ENCODE measurements at regions not wholly inside any gene's neighbourhood (a gene's known extent, or its start where the extent isn't known, plus 50 kb on each side); places are given as distances from the start of the nearest gene placed in this dataset.
"Not testable (repeated sequence)": the region's sequence is repeated elsewhere in the genome, so short reads cannot be mapped to it uniquely, and the experiment has no call there.

DNA sequence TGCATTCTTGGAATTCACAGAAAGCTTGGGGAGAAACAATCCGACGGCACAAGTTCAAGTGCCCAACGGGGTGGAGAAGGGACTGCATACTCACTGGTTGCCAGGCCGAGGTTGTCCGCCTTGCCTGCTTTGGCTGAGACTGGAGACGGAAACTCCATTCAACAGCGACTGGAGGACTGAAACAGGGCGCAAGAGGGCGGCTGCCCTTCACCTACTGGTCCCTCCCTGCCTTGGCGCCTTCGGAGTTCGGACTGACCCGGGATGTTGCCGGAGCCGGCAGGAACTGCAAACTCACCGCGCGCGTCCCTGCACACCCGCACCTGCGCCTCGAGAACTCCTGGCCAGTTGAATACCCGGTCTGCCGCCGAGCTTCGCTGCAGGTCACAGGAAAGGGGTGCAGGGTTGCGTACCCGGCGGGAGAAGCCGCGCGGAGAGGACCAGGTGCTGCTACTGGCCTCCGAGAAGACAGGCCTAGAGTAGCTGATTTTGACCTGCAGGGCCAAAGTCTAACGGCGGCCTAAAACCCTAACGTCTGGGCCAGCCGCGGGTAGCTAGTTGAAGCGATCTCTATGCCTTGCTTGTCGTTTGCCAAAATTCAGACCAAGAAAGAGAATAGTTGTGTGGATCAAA, 132.9 kb downstream of the FAM72B start:
- DNase-seq (ENCODE audit: low read depth) = not testable (repeated sequence)

DNA sequence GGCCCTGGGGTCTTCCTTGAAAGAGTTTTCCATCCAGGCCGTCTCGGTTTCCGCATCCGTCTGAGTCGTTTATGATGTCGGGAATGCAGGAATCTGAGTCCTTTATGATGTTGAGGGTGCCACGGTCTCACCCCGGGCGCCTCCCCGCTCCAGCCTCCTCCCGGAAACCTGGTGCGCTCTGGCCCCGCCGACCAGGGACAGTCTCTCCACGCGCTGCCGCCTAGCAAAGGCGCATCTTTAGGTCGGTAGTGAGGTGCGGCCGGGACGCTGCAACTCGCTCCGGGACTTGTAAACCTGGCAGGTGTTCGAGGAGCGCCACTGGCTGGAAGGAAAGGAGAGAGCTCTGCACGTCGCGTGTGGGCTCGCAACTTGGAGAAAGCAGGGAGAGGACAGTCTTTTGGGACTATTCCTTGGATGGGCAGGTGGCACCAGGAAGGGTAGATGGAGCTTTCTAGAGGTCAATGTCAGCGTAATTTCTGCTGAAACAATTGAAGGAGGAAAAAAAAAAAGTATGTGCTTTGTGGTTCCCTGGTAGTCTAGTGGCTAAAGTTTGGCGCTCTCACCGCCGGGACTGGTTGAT, 132.0 kb downstream of the FAM72B start:
- not testable (repeated sequence) for DNase-seq (ENCODE audit: low read depth)

DNA sequence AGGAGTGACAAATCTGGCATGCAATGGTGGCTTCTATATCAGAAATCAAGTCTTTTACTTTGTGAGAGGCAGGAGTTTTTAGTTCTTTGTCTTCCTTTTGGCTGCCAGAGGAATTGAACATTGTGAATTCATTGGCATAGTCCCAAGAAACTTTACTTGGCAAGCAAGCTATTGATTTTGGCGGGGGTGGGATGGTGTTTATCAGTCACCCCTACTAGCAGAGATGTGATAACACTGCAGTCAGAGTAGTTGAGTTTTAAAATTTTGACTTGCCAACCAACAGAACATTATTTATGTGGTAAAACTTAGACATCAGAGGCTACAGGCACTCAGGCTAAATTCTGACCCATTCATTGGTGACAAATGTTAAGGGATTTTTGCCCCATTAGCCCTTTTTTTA, 129.2 kb downstream of the FAM72B start:
- DNase-seq (ENCODE audit: low read depth) = not testable (repeated sequence)

DNA sequence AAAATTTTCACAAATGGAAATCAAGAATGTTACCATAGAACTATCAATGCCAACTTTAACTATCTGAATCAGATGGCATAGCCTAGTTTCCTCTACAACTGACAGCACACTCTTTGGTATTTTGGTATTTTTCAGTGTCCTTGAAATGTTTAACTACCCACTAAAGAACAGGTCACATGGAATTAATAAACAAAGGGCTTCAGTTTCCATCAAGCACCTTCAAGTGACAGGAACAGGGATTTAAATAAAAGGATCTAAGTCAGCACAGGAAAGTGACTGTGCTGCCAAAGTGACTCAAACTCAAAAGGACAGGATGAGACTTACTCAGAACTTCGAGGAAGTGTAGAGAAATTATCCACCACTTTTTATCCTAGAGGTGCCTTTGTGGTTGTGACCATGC, 117.2 kb downstream of the FAM72B start:
- DNase-seq (ENCODE audit: low read depth) = not testable (repeated sequence)

DNA sequence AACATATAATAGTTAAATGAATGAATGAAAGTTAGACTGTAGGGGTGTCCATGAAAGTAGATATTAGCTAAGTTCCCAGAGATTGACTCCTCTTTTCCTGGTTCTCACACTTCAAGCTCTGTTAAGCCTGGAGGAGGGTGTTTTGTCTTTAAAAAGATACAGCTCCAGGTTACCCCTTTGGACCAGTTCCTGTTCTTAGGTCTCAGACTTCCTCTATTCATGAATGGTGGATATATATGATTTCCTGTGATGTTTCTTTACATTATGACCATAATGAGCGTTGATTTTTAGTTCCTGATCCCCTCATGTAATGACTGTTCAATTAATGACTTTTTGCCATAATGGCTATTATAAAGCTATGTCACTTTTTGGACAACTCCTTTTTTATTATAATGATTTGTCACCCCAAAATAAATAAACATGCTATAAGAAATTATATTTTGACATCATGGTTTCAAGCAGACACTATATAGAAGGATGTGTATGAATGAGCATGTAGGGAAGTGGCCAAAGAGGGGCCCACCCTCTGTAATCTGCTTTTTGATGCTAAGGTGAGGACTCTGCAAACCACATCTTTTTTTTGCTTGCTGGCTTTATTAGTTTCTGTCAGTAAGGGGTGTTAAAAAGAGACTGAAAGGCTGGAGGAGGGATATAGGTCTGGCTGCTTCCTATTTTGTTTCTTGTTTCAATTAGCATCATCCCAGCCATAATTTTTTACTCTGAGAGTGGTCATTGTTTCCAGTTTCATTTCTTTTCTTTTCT, 115.2 kb downstream of the FAM72B start:
- DNase-seq (ENCODE audit: low read depth) = not testable (repeated sequence)

DNA sequence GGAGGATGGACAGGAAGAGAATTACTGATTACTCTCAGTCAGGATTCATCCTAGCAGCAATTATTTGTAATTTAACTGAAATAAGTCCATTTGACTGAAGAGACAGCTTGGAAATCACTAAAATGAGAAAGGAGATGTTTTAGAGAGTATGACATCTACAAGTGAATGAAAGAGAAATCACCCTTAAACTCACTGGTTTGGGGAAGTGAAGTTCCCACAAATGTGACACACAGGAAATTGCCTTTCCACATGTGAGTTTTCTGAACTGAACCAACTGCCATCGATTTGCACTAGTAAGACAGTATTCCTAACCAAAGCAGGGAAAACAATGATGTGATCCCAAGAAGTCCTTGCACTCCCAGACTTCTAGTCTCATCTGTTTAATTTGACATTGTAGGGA, 110.3 kb downstream of the FAM72B start:
- not testable (repeated sequence) for DNase-seq (ENCODE audit: low read depth)

DNA sequence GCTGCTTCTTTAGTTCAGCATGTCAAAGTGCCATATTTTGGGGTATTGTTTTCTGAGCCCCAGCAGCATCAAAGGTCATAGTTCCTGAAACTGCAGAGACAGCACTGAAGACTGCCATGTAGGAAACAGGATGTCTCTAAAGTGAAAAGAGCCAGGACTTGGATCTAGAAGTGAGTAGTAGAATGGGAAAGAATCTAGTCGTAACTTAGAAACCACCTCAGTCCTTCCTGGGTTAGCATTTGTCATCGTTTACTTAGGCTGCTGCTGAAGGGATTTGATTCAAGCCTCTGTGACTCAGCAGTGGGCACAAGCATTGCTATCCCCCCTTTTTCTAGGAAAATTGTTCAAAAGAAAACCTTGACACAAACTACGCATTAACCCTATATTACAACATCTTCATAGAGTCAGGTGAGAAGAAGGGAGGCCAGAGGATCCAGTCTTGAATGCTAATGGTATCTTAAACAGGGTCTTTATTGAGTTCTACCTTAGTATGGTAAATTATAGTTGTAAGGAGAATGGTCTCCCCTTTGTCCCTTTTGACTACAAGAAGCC, 108.8 kb downstream of the FAM72B start:
- not testable (repeated sequence) for DNase-seq (ENCODE audit: low read depth)

DNA sequence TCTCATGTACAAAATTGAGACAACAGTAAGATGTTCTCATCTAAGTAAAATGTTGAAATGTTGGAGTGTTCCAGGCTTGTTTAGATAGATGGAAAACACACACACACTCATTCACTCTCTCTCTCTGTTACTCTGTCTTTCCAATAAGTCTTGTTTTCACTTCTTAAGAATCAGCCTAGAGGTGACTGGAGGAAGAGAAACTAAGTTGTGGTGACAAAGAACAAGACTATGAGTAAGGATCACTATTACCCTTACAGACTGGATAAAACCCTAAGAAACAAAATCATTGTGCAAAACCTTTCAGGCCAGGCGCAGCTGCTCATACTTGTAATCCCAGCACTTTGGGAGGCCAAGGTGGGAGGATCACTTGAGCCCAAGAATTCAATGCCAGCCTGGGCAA, 107.5 kb downstream of the FAM72B start:
- DNase-seq (ENCODE audit: low read depth) = not testable (repeated sequence)

DNA sequence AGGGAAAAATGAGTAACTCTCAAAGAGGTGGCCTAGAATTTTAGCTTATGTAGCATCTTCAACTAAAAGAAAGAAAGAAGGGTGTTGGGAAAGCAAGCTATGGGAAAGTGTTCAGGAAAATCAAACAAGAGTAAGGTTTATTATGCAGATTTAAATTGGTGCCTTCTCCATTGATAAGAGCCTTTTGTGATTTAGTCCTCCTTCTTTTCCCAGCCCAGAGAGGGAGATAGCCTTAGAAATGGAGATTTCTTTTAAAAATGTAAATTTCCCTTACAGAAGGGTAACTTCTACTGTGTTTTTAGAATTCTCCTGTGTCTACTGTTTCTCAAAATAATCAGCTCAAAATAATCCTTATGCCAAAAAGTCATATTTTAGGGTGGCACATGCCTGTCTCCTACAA, 104.5 kb downstream of the FAM72B start:
- DNase-seq (ENCODE audit: low read depth) = not testable (repeated sequence)

DNA sequence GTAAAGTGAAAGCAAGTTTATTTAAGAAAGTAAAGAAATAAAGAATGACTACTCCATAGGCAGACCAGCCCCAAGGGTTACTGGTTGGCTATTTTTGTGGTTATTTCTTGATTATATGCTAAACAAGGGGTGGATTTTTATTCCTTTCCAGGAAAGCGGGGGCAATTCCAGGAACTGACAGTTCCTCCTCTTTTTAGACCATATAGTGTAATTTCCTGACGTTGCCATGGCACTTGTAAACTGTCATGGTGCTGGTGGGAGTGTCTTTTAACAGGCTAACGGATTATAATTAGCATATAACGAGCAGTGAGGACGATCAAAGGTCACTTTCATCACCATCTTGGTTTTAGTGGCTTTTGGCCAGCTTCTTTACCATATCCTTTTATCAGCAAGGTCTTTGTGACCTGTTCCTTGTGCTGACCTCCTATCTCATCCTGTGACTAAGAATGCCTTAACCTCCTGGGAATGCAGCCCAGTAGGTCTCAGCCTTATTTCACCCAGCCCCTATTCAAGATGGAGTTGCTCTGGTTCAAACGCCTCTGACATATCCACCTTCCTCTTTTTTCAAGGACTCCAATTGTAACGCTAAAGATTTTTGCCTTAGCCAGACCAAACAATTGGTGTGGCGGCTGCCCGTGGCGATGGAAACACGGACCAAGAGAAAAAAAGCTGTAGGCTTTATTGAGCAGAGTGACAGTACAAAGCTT, 103.8 kb downstream of the FAM72B start:
- DNase-seq (ENCODE audit: low read depth) = not testable (repeated sequence)

DNA sequence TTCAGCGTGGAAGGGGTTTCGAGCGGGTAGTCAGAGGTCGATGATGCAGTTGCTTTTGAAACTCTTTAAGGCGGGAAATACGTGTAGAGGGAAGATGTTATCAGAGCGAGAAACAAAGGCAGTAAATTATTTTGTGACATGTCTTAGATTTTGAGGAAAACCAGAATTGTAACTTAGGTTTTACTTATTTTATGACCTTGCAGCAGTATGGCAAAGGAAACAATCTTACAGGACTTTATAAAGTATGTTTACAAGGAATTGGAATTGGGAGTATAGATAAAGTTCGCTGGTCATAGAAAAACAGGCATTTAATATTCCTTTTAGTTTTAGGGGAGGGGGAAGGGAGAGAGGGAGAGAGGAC, 103.3 kb downstream of the FAM72B start:
- DNase-seq (ENCODE audit: low read depth) = not testable (repeated sequence)

DNA sequence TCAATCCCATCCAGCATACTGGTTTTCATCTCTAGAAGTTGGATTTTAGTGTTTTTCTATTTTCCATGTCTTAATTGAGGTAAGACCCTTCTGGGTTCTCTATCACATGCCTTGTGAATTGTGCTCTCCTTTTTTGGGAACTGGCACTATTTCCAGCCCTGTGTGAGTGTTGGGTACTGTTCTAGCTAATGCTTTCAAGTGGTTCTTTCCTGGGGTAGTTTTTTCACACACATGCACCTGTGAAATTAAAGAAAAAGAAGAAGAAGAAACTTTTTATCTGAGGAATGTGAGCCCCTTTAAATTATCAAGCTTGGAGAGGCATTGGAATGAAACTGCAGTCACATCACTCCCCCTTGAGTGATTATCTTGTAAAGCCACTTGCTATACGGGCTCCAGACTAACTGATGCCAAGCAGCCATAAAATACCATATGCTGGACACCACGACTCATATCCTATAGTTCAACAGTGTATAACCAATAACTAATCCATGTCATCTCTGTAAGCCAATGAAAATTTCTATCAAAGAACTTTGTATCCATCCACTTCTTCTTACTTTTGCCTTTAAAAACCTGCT, 102.4 kb downstream of the FAM72B start:
- not testable (repeated sequence) for DNase-seq (ENCODE audit: low read depth)

DNA sequence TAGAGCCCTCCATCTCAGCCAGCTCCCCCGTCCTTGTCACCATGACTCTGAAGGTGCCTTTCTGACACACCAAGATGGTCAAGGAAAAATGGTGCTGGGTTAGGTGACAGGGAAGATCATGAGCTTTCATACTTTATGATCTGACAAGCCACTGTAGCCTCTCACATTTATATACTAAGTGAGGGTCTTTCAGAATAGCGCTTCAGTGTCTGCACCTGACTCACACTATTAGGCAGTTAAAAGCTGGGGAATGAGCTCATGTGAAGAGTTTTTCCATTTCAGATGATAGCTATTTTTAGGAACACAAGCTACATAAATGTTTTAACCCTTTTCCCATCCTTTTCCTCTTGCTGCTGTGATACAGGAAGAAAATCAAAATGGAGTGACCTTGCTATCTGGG, 101.1 kb downstream of the FAM72B start:
- DNase-seq (ENCODE audit: low read depth) = not testable (repeated sequence)

DNA sequence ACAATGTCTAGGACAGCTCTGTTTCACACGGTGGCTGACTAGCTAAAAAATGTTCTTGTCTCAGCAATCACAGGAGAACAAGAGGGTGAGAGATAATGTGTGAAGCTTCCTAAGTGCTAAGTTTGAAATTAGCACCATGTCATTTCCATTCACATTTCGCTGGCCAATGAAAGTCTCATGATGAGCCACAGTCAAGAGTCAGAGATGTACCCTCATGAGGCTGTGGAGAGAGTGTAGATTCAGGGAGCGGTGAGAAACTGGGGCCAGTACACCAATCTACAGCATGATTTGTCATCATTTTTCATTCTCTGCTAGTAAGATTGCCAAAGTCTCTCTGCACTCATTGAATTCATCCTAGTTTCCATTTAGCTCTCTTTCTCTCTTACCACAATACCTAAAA, 97.9 kb downstream of the FAM72B start:
- DNase-seq (ENCODE audit: low read depth) = not testable (repeated sequence)

DNA sequence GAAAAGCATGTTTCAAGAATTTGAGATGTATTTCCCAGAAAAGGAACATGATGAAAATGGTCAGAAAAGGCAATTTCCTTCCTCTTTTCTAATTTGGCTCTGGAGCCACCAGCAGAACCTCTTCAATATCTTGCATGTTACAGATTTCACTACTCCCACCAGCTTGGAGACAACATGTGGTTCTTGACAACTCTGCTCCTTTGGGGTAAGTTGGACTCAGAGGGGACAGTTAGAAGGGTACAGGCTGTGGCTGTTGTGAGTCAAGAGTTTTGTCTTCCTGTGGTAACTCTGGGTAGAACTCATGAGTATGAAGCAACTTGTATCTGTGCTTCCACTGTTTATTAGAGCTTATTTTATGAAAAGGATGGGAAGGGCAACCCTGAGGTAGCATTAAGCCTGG, 96.9 kb downstream of the FAM72B start:
- DNase-seq (ENCODE audit: low read depth) = not testable (repeated sequence)

DNA sequence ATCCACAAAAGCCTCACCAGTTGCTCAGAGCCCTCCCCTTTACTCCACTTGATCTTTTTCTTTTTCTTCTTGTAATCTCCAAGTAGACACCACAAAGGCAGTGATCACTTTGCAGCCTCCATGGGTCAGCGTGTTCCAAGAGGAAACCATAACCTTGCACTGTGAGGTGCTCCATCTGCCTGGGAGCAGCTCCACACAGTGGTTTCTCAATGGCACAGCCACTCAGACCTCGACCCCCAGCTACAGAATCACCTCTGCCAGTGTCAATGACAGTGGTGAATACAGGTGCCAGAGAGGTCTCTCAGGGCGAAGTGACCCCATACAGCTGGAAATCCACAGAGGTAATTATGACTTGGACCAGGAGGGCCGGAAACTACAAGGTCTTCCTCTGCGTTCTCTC, 95.6 kb downstream of the FAM72B start:
- DNase-seq (ENCODE audit: low read depth) = not testable (repeated sequence)

DNA sequence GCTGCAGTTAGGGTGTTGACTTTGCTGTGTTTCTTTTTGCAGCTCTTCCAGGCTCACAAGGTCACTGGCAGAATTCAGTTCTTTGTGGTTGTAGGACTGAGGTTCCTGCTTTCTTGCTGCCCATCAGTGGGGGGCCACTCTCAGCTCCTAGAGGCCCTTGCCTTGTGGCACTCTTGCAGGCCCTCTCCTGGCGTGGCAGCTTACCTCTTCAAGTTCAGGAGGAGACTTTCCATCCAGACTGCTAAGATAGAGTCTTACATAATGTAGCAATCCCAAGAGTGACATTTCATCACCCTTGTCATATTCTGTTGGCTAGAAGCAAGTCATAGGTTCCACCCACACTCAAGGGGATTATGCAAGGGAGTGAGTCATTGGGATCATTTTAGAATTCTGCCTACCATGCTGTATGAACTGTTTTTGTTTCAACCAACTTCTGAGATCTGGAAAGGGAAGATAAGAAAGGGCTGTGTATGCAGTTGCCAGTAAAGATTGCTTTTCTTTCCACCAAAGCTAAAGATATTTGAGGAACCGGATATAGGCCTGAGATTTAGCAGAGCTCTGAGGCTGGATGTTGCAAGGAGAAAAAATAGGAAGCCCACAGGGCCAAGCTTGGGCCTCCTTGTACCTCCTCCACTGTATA, 91.7 kb downstream of the FAM72B start:
- not testable (repeated sequence) for DNase-seq (ENCODE audit: low read depth)

DNA sequence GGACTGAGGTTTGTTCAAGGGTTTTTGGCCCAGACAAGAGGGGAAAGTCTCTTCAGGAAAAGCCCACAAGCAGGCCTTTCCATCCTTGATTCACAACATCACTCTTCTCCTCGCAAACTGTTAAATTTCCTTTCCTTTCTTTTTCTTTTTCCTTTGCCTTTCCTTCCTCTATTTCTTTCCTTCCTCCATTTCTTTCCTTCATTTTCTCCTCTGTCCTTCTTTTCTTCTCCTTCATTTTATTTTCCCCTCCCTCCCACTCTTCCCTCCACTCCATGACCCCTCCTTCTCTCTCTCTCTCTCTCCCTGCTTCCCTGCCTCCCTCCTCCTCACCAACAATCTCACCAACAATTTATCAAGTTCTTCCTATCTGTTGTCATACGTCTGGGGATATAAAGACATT, 89.1 kb downstream of the FAM72B start:
- not testable (repeated sequence) for DNase-seq (ENCODE audit: low read depth)

DNA sequence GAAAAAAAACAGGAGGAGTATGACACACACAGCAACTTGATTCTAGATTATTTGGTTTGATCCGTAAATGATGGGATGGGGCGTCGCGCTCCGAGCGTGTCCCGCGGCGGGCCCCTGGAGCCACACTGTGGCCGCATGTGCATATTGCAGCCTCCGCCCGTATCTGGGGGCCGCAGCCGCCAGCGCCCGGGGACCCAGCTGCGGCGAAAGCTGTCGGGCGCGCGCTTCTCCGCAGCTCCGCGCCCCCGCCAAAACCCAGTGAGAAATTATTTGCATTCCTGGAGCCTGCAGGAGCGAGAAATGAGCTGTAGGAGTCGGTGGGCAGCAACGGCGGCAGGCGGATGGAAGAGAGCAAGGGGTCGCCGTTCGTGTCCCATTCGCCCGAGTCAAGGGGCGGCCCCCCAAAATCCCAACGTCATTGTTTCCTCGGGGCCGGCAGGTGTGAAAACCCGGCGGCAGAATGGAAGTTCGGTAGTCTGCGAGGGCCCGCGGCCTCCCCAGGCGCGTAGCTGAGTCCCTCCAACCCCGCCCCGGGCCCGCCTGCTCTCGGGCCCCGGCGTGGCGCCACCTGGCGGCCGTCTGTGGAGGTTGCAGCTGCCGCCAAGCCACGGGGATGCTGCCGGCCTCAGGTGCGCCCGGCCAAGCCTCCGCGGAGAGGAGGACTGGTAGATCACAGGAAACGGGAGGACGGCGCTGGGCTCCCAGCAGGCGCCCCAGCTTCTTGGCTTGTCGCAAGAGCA, 86.8 kb downstream of the FAM72B start:
- DNase-seq (ENCODE audit: low read depth) = peak; percentile 6

DNA sequence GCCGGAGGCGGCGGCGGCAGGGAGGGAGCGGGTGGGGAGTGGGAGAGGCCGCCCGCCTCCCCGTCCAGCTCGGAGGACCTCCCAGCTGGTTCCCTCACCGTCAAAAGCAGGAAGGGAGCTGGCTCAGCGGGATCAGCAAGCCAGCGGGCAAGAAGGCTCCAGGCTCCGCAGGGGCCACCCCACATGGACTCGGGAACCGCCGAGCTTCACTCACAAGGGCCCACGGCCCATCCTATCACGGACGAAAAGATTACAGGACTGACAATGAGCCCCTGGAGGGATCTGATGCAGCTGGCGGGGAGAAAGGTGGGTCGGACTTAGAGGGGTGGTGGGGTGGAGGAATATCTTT, 86.3 kb downstream of the FAM72B start:
- DNase-seq (ENCODE audit: low read depth) = not testable (repeated sequence)

DNA sequence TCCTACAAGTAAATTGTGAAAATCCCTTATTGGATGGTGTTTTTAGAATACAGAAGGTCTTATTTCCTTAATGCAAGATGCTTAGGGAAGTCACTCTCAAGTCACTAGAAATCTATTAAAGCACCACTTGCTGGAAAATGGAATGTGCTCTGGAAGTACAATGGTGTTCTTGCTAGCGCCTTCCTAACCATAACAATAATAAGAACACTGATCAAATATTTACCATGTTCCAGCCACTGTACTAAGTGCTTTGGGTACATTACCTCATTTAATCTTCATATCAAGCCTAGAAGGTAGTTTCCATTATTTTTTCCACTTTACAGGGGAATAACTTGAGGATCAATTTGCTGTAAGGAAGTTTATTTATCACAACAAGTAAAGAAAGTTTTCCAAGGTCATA, 75.1 kb downstream of the FAM72B start:
- not testable (repeated sequence) for DNase-seq (ENCODE audit: low read depth)

Measured in renal cortical epithelial cell (primary cell).